UCSD-AML1 (cell line): ENCODE measurements at regions not wholly inside any gene's neighbourhood (a gene's known extent, or its start where the extent isn't known, plus 50 kb on each side); places are given as distances from the start of the nearest gene placed in this dataset.

Experiments
- DNase-seq: peaks from one replicate; lab custom pipeline; 2025; ENCODE audit not compliant: unreplicated experiment; lab: John Stamatoyannopoulos, UW

GRCh38 chrX:5117816-5118215 is 1110.9 kb downstream of the NLGN4X start:
- DNase-seq: no peak

DNA sequence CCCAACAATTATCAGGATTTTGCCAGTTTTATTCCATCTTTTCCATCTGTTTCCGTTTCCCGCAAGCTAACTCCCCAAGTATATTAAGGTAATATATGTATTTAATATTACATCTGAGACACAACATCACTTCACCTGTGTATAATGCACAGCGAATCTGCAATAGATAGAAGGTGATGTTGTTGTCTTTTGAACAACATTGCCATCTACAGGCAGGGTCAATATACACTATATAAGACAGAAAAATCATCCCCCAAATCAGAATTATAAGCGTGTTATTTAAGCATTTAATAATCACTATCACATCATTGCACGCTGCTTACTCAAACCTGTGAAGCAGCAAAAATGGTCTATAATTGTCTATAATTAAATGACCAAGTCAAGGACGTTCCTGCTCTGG is 1115.5 kb downstream of the NLGN4X start:
- DNase-seq: no peak

- no peak for DNase-seq
These were observed 1128.7 kb downstream of the NLGN4X start for GRCh38 chrX:5100004-5100403.

- DNase-seq: no peak
These were observed 1142.3 kb downstream of the NLGN4X start for GRCh38 chrX:5086388-5086787.

DNA sequence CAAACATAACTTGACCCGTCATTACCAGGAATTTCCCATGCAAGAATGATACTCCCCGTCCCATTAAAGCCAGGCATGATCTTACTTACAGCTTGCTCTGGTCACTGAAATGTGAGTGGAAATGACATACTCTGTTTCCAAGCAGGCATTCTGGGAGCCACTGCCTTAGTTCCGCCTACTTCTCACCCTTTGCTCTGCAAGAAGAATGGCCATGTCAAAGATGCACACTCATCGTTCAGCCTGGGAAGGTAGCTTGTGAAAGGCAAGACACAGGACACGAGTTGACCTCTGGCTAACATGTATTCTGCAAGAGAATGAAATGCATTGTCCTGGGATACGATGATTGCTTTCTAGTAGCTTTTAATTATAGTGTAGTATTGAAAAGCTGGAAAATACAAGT is 1144.4 kb downstream of the NLGN4X start:
- no peak for DNase-seq

DNA sequence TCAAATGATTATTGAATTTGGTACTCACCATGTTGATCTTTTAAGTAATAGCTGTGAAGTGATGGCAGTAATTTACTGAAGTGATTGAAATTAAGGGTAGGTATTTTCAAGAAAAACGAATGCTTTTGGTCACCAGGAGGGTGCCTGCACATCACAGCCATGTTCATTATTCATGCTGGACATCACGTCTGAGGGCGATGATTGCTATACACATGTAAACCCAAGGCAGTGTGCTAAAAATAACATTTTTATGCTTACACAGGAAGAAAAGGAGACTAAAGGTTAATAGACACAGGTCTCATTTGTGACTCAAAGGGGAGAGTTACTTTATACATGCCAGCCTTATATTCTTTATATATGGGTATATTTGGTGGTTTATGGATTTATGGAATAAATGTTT is 1146.0 kb downstream of the NLGN4X start:
- DNase-seq: no peak

DNA sequence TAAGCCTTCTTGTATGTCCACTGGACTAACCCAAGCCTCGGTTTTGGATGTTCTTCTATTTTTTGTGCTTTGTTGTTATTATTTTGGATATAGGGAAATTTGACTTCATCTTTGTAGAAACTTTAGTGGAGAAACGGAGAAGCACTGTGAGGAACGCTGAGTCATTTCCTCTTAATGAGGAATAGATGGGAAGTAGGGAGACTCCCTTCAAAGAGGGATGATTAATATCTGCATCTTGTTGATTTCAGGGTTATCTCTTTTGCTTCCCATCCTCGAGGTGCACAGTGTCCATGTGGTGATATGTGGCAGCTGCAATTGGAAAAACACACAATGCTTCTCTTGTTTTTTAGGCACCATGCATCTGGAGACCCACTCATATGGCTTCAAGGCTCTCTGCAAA is 1147.9 kb downstream of the NLGN4X start:
- no peak for DNase-seq

DNA sequence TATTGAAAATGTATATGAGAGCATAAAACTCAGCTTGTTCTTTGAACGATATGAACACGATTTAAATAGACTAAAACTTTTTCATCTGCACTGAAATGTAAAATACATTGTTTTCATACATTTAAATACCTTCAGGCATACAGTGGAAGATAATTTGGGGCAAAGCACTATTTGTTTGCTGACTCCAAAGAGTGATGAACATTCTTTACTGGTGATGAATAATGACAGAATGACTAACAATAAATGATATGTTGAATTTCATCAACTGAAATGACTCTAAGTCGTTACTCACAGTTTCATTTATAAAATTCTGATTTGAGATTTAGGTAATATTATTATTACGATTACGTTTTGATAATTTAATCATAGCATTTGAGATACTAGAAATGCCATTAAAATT is 1160.1 kb downstream of the NLGN4X start:
- no peak for DNase-seq

- DNase-seq: no peak
These were observed 1170.9 kb downstream of the NLGN4X start for GRCh38 chrX:5057786-5058185.

GRCh38 chrX:5054852-5055251 is 1173.8 kb downstream of the NLGN4X start:
- DNase-seq: no peak

DNA sequence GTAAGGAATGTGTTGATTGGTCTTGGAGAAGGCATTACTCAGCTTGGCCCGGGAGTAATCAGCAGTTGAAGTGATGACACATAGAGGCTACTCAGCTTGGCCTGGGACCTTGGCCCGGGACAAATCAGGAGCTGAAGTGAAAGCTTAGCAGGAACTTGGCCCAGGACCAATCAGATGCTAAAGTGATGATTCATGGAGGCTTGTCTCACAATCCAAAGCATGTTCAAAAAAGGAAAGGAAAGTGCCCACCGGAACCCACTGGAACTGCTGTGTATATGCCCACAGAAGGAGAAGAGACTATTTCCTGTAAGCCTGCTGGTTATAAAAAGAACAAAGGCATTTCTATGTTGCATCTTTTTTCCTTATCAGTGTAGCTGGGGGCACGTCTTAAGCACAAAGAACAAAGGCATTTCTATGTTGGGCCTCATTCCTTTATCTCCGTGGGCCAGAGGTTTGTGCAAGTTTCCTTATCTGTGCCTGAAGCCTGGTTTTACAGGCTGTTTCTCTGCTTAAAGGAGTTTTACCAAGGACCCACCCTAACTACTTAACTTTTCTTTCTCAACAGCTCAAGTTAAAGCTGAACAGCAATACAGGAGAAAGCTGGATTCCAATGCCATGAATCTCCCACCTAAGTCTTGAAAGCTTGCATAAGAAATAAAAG is 1176.7 kb downstream of the NLGN4X start:
- peak; percentile 64 for DNase-seq

DNA sequence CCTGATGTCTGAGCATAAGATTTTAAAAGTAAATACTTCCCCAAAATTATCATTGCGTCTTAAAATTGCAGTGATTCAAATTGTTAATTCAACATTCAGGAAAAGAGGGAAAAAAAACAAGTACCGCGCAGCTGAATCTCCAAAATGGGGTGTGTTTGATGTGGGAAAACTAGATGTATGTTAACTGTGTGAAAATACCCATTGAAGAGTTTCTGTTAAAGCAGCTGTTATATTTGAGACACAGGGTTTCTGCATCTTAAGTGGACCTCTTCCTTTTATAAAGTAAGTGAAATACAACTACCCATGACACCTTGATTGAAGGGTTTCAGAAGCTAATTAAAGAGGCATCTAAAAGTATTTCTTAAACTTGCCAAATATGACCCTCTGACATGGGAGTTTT is 1186.1 kb downstream of the NLGN4X start:
- DNase-seq: no peak

DNA sequence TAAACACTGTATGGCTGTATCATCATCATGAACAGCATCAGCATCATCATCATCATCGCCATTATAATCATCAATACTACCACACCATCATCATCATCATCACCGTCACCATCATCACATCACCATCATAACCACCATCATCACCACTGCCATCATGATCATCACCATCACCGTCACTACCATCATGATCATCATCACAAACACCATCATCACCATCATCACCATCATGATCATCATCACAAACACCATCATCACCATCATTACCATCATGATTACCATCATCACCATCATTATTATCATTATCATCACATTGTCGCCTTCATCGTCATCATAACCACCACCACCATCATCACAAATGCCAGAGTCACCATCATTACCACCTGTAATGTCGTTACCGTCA is 1196.9 kb downstream of the NLGN4X start:
- no peak for DNase-seq

DNA sequence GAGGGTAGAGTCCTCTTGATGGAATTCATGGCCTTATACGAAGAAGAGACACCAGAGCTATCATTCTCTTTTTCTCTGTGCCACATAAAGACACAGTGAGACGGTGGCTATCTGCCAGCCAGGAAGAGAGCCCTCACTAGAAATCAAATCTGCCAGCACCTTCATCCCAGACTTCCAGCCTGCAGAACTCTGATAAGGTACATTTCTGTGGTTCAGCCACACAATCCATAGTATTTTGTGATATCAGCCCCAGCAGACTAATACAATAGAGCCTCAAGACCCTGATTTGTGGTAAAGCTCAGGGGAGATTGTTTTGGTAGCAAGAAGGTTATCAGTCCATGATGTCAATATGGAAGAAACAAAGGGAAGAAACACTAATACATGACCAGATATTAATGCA is 1213.2 kb downstream of the NLGN4X start:
- DNase-seq: no peak

GRCh38 chrX:4994855-4995254 is 1233.8 kb downstream of the NLGN4X start:
- no peak for DNase-seq

GRCh38 chrX:4978613-4979012 is 1250.1 kb downstream of the NLGN4X start:
- DNase-seq: no peak

DNA sequence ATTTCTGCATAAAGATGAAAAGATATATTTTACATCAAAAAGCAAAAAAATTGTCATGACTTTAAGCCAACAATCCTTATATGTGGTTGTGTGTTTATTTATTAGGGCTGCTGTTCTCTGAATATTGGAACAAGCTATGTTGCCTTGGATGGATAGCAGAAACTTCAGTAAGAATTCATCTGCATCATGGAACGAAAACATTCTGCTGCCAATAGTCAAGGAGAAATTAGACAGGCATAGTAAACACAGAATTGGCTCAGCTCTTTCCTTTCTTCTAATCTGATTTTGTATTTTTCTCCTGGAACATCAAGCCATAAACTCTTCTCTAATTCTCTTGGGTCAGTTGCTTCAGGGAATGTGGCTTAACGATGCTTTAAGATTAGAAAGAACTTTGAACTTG is 1257.0 kb downstream of the NLGN4X start:
- DNase-seq: no peak

- DNase-seq: no peak
These were observed 1250.7 kb upstream of the PRKX start for GRCh38 chrX:4964112-4964511.

GRCh38 chrX:4963432-4963831 is 1250.0 kb upstream of the PRKX start:
- no peak for DNase-seq

DNA sequence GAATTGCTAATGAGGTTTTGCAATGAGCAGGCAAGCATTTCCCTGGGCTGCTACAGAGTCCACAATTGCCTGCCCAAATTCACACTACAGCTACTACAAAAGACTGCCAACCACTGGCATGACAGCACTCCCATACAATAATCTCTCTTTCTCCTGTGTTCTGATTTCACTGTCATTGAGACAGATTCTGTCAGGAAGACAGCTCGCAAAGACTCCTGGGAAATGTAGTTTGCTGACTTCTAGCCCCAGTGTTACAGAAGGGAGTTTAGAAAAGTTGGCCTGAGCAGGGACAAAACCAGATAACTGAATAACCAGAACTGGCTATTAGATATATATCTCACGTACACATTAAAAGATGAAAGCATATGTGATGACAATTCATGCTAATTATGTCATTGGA is 1231.3 kb upstream of the PRKX start:
- DNase-seq: no peak

DNA sequence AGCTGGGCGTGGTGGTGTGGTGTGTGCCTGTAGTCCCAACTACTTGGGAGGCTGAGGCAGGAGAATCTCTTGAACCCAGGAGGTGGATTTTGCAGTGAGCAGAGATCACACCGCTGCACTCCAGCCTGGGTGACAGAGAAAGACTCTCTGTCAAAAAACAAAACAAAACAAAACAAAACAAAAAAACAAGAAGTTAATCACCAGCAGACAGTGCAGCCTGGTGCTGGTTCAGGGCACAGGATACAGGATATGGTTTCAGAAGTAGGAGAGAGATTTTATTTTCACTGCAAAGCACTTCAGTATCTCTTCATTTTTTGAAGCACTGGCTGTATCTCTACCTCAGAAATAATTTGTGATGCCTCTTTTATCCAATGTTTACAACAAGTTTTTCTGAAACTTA is 1222.9 kb upstream of the PRKX start:
- DNase-seq: no peak

DNA sequence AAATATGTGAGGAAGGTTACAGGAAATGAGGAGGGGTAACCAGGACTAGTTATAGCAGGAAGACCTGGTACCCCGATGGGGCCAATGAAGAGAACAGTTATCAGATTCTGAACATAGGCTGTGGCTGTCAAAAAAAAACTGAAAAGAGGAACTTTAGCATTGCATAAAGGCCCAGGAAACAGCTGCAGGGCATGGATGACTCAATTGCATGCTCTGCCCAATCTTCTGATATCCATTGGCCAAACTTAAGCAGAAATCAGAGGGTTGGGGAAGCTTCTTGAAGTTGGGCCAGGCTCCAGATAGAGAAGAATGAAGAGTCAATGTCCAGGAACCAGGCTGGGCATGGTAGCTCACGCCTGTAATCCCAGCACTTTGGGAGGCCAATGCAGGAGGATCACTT is 1222.4 kb upstream of the PRKX start:
- DNase-seq: peak; percentile 57

DNA sequence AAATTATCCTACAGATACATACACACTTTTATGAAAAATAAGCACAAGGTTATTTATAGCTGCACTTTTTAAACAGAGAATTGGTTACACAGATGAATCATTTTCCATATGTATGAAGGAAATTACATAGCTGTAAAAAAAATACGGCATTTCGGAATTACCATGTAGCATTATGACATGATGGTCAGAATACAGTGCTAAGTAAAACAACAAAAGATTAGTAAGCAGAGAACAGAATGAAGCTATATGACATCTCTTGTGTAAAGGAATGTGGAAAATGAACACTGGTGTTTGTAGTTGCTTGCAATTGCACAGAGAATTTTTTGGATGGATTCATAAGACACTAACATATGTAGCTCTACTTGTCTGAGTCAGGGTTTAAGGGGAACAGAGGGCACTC is 1222.0 kb upstream of the PRKX start:
- no peak for DNase-seq

DNA sequence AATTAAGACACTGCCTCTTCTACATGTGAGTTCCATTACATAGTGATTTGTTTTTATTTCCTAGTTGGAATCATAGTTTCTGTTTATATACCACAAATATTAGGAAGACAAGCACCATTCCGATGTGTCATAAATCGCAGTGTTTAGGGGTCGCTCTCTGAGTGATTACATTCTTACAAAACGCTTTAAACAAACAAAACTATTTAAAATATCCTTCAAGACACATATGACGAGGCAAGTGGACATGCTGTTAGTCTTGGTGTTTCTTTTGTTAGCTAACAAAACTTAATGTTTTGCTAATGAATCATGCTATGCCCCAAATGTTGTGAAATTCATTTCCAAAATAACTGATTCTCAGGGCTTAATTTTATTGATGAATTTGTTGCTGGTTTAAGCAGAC is 1219.3 kb upstream of the PRKX start:
- DNase-seq: no peak
